ENCODE measurements at regions not wholly inside any gene's neighbourhood (a gene's known extent, or its start where the extent isn't known, plus 50 kb on each side); places are given as distances from the start of the nearest gene placed in this dataset. TPM values are rescaled to one million over a fixed set of nuclear protein-coding genes. Genes with fewer than 3 reads are reported as not detected.

GRCh38 chr11:28383456-28383855 lies 275.3 kb downstream of the METTL15 start:
- H3K9me1 ChIP-seq (replicated peaks; ENCODE audit: control insufficient read depth, extremely low read depth, insufficient read depth, low read length): no peaks in the 10 kb centered on the region
- no peaks in the 10 kb centered on the region for H3K36me3 ChIP-seq (ENCODE audit: control insufficient read depth in 2 of 2, extremely low read depth in 1 of 2, insufficient read depth in 2 of 2, low read length in 2 of 2)
- ChIA-PET POLR2A (no interaction called here), CTCF (no interaction called here)
- H3K27ac ChIP-seq (ENCODE audit: insufficient read depth, low read depth, low read length): no peak overlapping the region
- BruUV-seq (replicated peaks): no TSS peak
- H3K79me2 ChIP-seq (ENCODE audit: control insufficient read depth, insufficient read depth, low read length): no peaks in the 10 kb centered on the region
- no peak overlapping the region for H2AFZ ChIP-seq (ENCODE audit: low read depth, low read length)
- intact Hi-C loops (cut with micrococcal nuclease): no loop called here
- H3K9me3 ChIP-seq (replicated peaks; ENCODE audit: control insufficient read depth, insufficient read depth, low read length): no peaks in the 10 kb centered on the region
- TF ChIP-seq GATA2 (IDR thresholded peaks at IDR 0.05; ENCODE audit: insufficient read depth, insufficient read length, low read depth, low read length) (no peak), EZH2 (IDR thresholded peaks at IDR 0.05; ENCODE audit: borderline replicate concordance, low read depth, low read length, severe bottlenecking) (no peak), POLR2AphosphoS5 (IDR thresholded peaks at IDR 0.05; ENCODE audit: insufficient read depth, low read depth, low read length) (no peak), CTCF (IDR thresholded peaks at IDR 0.05; ENCODE audit: extremely low read depth in 1 of 2, insufficient read depth in 1 of 2, low read depth in 1 of 2, low read length in 2 of 2) (no peak), FOS (IDR thresholded peaks at IDR 0.05; ENCODE audit: borderline replicate concordance, insufficient read depth, low read length) (no peak), POLR2A (IDR thresholded peaks at IDR 0.05; ENCODE audit: low read depth, low read length) (no peak), JUN (IDR thresholded peaks at IDR 0.05; ENCODE audit: borderline replicate concordance, insufficient read depth, insufficient read length, low read depth) (no peak), MYC (IDR thresholded peaks at IDR 0.05; ENCODE audit: low read depth, low read length) (no peak), MAX (IDR thresholded peaks at IDR 0.05; ENCODE audit: insufficient read depth, insufficient read length) (no peak)
- H3K27me3 ChIP-seq (ENCODE audit: control insufficient read depth in 2 of 2, insufficient read depth in 2 of 2, low read length in 2 of 2): no peaks in the 10 kb centered on the region
- H3K4me3 ChIP-seq (replicated peaks in 1 of 3; ENCODE audit: insufficient read depth in 1 of 3, low read depth in 1 of 3, low read length in 3 of 3): no peak overlapping the region
- DNase-seq (ENCODE audit: low read depth, low spot score) (no peak), FAIRE-seq (no peak)
- no peaks in the 10 kb centered on the region for H3K4me1 ChIP-seq (ENCODE audit: control insufficient read depth, extremely low read depth, insufficient read depth, low read length)
- no peak overlapping the region for H3K9ac ChIP-seq (replicated peaks; ENCODE audit: extremely low read depth, insufficient read depth, low read length)
- H4K20me1 ChIP-seq (replicated peaks; ENCODE audit: control insufficient read depth, extremely low read depth, insufficient read depth, low read length): no peaks in the 10 kb centered on the region
- H3K4me2 ChIP-seq (ENCODE audit: insufficient read depth, low read length): no peak overlapping the region
- dilution Hi-C loops (cut with MboI; ENCODE audit: extremely low pct_ligation_motif_present, low sequenced_read_pairs): no loop called here

Small RNAs in the stretch of these regions (microRNA-seq; reads per million reads assigned to microRNA genes)
- not detected for gene MIR8068 (ENCODE audit: borderline number of aligned reads, borderline replicate concordance)

Small RNAs in the stretch of these regions (small RNA-seq; reads per million reads assigned to genes)
- gene MIR8068 (ENCODE audit: insufficient read depth, insufficient read length, low read depth, low replicate concordance): not detected
- gene RN7SL240P (ENCODE audit: insufficient read depth, insufficient read length, low read depth, low replicate concordance): not detected
